Neural crest cell (in vitro differentiated cells): ENCODE measurements at regions not wholly inside any gene's neighbourhood (a gene's known extent, or its start where the extent isn't known, plus 50 kb on each side); places are given as distances from the start of the nearest gene placed in this dataset.
"Not testable (repeated sequence)": the region's sequence is repeated elsewhere in the genome, so short reads cannot be mapped to it uniquely, and the experiment has no call there.

Experiments
- DNase-seq: peaks from one replicate; pipeline ENCODE4 v3.0.0; 2021; ENCODE audit warnings: low read depth, mixed read lengths, low spot score
- H3K27ac Mint-ChIP-seq: one replicate; pipeline ENCODE4 v1.8.0; 2021; ENCODE audit warnings: mild to moderate bottlenecking, mixed read lengths; ENCODE audit not compliant: unreplicated experiment
- H3K27me3 Mint-ChIP-seq: 2 replicates; pipeline ENCODE4 v1.8.0; 2021; ENCODE audit warnings: low read depth, mild to moderate bottlenecking, mixed read lengths
- H3K36me3 Mint-ChIP-seq: 2 replicates; pipeline ENCODE4 v1.8.0; 2021; ENCODE audit warnings: low read depth, mild to moderate bottlenecking, mixed read lengths
- H3K4me1 Mint-ChIP-seq: 2 replicates; pipeline ENCODE4 v1.8.0; 2021; ENCODE audit warnings: mixed read lengths
- H3K4me3 Mint-ChIP-seq: one replicate; pipeline ENCODE4 v1.8.0; 2021; ENCODE audit warnings: mild to moderate bottlenecking, mixed read lengths
- H3K9me3 Mint-ChIP-seq: 2 replicates; pipeline ENCODE4 v1.8.0; 2021; ENCODE audit warnings: mixed read lengths
- TF ChIP-seq, protein P1 (sequence below): fragments of 200-600 bp; sonication (generic); conservative IDR thresholded peaks from 2 replicates; pipeline ENCODE4 v1.5.0; 2021; ENCODE audit warnings: antibody characterized with exemption, mild to moderate bottlenecking

DNA sequence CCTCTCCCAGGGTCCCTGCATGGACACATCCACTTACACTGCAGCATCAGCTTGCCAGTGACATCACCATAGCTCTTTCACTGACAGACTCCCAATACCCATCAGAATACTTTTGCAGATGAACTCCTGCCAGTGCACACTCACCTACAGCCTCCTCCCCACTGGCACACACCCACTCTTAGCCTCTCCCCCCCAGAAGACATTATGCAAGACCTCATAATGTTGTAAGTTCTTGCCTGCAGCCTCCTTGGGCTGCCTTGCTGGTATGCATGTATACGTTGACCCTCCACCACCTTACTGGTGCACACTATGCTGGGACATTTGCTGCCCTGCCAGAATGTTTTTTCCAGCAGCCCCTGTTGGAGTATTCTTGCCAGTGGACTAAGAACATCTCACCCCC is 324.2 kb downstream of the AEBP2 start:
- no peaks in the 10 kb centered on the region for H3K4me1 Mint-ChIP-seq
- H3K9me3 Mint-ChIP-seq = peaks cover 7% of the 10 kb centered on the region
- DNase-seq = no peak
- TF ChIP-seq, protein P1, sequence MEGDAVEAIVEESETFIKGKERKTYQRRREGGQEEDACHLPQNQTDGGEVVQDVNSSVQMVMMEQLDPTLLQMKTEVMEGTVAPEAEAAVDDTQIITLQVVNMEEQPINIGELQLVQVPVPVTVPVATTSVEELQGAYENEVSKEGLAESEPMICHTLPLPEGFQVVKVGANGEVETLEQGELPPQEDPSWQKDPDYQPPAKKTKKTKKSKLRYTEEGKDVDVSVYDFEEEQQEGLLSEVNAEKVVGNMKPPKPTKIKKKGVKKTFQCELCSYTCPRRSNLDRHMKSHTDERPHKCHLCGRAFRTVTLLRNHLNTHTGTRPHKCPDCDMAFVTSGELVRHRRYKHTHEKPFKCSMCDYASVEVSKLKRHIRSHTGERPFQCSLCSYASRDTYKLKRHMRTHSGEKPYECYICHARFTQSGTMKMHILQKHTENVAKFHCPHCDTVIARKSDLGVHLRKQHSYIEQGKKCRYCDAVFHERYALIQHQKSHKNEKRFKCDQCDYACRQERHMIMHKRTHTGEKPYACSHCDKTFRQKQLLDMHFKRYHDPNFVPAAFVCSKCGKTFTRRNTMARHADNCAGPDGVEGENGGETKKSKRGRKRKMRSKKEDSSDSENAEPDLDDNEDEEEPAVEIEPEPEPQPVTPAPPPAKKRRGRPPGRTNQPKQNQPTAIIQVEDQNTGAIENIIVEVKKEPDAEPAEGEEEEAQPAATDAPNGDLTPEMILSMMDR = no peak
- no peaks in the 10 kb centered on the region for H3K27me3 Mint-ChIP-seq
- H3K4me3 Mint-ChIP-seq = no peak overlapping the region
- no peak overlapping the region for H3K27ac Mint-ChIP-seq
- H3K36me3 Mint-ChIP-seq = no peaks in the 10 kb centered on the region

DNA sequence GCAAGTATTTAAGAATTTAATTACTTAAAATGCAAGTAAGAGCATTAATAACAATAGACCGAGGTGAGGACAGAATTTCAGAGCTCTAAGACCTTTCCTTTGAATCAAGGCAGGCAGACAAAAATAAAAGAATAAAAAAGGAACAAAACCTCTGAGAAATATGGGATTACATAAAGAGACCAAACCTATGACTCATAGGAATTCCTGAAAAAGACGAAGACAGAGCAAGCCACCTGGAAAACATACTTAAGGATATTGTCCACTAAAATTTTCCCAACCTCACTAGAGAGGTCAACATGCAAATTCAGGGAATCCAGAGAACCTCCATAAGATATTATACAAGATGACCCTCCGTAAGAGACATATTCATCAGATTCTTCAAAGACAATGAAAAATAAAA is 325.1 kb downstream of the AEBP2 start:
- no peak overlapping the region for H3K4me3 Mint-ChIP-seq
- no peaks in the 10 kb centered on the region for H3K27me3 Mint-ChIP-seq
- no peaks in the 10 kb centered on the region for H3K36me3 Mint-ChIP-seq
- DNase-seq = no peak
- TF ChIP-seq, protein P1 = no peak
- H3K9me3 Mint-ChIP-seq = peaks cover 7% of the 10 kb centered on the region
- H3K4me1 Mint-ChIP-seq = no peaks in the 10 kb centered on the region
- H3K27ac Mint-ChIP-seq = no peak overlapping the region

DNA sequence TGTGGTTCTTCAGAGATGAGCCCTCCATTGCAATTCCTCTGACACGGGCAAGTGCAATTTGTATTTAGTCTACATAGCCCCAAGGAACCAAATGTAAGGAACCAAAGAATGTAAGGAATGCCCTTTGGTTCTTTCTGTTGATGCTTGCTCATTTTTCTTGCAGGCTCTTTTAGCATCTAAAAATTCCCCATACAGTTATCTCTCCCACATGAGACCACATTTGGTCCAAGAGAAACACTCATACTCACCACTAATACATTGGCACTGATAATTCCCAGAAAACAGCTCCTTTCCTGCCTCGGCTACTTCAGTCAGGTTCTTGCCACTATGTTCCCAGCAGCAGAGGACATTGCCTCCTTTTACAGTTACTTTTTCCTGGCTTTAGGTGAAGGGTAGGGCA is 332.6 kb downstream of the AEBP2 start:
- TF ChIP-seq, protein P1 = no peak
- H3K4me3 Mint-ChIP-seq = no peak overlapping the region
- peaks cover 17% of the 10 kb centered on the region for H3K9me3 Mint-ChIP-seq
- no peak for DNase-seq
- no peaks in the 10 kb centered on the region for H3K27me3 Mint-ChIP-seq
- no peaks in the 10 kb centered on the region for H3K36me3 Mint-ChIP-seq
- H3K4me1 Mint-ChIP-seq = no peaks in the 10 kb centered on the region
- no peak overlapping the region for H3K27ac Mint-ChIP-seq

DNA sequence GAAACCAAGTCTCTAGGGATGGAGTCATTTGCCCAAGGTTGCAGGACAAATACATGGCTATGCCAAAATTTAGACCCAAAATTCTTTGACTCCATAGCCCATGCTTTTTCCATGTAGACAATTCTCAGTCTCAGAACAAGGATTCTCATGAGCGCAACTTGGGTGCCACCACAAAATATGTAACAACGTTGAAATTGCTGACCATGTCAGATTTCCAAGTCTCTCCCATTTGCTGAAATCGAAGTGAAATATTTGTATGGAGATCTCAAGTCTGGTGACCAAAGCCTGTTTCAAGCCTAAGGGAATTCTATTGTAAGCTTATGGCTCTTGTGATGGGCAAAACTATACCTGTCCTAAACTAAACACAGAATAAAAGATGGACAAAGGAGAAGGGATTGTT is 333.5 kb downstream of the AEBP2 start:
- no peaks in the 10 kb centered on the region for H3K4me1 Mint-ChIP-seq
- H3K9me3 Mint-ChIP-seq = peaks cover 13% of the 10 kb centered on the region
- TF ChIP-seq, protein P1 = no peak
- no peaks in the 10 kb centered on the region for H3K36me3 Mint-ChIP-seq
- DNase-seq = no peak
- no peaks in the 10 kb centered on the region for H3K27me3 Mint-ChIP-seq
- no peak overlapping the region for H3K4me3 Mint-ChIP-seq
- no peak overlapping the region for H3K27ac Mint-ChIP-seq

DNA sequence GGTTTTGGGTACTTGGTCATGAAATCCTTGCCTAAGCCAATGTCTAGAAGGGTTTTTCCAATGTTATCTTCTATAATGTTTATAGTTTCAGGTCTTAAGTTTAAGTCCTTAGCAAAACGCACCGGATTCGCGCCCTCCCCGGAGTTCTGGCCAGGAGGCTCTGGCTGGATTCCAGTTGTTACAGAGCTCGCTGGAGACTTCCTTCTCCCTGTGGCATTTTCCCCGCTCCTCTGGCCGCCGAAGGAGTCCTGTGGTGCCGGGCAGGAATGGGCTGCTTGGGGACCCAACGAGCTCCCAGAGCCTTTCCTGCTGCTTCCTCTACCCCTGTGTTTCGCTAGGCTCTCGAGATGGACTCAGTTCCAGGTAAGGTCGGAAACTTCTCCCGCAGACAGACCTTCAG is 335.9 kb downstream of the AEBP2 start:
- Mint-ChIP-seq H3K27ac (no peak overlapping the region), H3K4me3 (no peak overlapping the region), H3K36me3 (no peaks in the 10 kb centered on the region), H3K27me3 (no peaks in the 10 kb centered on the region), H3K4me1 (peaks cover 9% of the 10 kb centered on the region), H3K9me3 (peaks cover 11% of the 10 kb centered on the region)
- TF ChIP-seq, protein P1 = no peak
- DNase-seq = no peak

DNA sequence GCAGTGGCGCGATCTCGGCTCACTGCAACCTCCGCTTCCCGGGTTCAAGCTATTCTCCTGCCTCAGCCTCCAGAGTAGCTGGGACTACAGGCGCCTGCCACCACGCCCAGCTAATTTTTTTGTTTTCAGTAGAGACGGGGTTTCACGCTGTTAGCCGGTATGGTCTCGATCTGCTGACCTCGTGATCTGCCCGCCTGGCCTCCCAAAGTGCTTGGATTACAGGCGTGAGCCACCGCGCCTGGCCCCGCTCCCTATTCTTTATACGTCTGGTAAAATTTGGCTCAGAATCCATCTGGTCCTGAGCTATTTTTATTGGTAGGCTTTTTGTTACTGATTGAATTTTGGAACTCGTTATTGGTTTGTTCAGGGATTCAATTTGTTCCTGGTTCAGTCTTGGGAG is 336.7 kb downstream of the AEBP2 start:
- not testable (repeated sequence) for H3K4me1 Mint-ChIP-seq, H3K36me3 Mint-ChIP-seq, H3K27me3 Mint-ChIP-seq, H3K4me3 Mint-ChIP-seq, H3K27ac Mint-ChIP-seq, DNase-seq
- peaks cover 11% of the 10 kb centered on the region for H3K9me3 Mint-ChIP-seq
